ENCODE measurements at regions not wholly inside any gene's neighbourhood (a gene's known extent, or its start where the extent isn't known, plus 50 kb on each side); places are given as distances from the start of the nearest gene placed in this dataset.

DNA sequence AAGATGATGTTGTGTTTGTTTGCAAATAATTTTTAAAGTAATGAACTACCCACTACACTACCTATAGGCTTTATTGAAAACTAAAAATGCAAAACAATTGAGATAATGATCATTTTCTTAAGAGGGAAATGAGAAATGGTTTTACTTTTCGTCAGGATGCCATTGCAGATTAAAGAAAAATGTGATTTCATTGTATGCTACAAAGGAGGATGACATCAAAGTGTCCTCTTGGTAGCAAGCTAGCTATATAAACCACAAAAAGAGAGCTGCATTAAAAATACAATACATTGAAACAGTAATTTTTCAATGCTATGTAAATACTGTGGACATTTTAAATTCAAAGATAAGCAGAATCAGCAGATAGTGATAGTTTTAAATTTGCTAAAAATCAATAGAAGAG, 87.5 kb upstream of the DPYD start:
- TF ChIP-seq YY1 (IDR thresholded peaks at IDR 0.05; ENCODE audit: low read depth), result no peak
- TF ChIP-seq, protein P1, sequence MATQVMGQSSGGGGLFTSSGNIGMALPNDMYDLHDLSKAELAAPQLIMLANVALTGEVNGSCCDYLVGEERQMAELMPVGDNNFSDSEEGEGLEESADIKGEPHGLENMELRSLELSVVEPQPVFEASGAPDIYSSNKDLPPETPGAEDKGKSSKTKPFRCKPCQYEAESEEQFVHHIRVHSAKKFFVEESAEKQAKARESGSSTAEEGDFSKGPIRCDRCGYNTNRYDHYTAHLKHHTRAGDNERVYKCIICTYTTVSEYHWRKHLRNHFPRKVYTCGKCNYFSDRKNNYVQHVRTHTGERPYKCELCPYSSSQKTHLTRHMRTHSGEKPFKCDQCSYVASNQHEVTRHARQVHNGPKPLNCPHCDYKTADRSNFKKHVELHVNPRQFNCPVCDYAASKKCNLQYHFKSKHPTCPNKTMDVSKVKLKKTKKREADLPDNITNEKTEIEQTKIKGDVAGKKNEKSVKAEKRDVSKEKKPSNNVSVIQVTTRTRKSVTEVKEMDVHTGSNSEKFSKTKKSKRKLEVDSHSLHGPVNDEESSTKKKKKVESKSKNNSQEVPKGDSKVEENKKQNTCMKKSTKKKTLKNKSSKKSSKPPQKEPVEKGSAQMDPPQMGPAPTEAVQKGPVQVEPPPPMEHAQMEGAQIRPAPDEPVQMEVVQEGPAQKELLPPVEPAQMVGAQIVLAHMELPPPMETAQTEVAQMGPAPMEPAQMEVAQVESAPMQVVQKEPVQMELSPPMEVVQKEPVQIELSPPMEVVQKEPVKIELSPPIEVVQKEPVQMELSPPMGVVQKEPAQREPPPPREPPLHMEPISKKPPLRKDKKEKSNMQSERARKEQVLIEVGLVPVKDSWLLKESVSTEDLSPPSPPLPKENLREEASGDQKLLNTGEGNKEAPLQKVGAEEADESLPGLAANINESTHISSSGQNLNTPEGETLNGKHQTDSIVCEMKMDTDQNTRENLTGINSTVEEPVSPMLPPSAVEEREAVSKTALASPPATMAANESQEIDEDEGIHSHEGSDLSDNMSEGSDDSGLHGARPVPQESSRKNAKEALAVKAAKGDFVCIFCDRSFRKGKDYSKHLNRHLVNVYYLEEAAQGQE (IDR thresholded peaks at IDR 0.05; ENCODE audit: low read depth), result no peak
- no peak for TF ChIP-seq CREB1 (IDR thresholded peaks at IDR 0.05; ENCODE audit: low read depth)
- TF ChIP-seq FOXM1 (IDR thresholded peaks at IDR 0.05; ENCODE audit: borderline replicate concordance, low read depth), result no peak

Data from Ishikawa (cell line).